ENCODE measurements at regions not wholly inside any gene's neighbourhood (a gene's known extent, or its start where the extent isn't known, plus 50 kb on each side); places are given as distances from the start of the nearest gene placed in this dataset.
"Not testable (repeated sequence)": the region's sequence is repeated elsewhere in the genome, so short reads cannot be mapped to it uniquely, and the experiment has no call there.

DNA sequence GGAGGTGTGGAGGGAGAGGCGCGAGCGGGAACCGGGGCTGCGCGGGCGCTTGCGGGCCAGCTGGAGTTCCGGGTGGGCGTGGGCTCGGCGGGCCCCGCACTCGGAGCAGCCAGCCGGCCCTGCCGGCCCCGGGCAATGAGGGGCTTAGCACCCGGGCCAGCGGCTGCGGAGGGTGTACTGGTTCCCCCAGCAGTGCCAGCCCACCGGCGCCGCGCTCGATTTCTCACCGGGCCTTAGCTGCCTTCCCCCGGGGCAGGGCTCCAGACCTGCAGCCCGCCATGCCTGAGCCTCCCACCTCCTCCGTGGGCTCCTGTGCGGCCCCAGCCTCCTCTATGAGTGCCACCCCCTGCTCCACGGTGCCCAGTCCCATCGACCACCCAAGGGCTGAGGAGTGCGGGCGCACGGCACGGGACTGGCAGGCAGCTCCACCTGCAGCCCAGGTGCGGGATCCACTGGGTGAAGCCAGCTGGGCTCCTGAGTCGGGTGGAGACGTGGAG, 141.4 kb downstream of the SPRY1 start:
- DNase-seq: not testable (repeated sequence)

DNA sequence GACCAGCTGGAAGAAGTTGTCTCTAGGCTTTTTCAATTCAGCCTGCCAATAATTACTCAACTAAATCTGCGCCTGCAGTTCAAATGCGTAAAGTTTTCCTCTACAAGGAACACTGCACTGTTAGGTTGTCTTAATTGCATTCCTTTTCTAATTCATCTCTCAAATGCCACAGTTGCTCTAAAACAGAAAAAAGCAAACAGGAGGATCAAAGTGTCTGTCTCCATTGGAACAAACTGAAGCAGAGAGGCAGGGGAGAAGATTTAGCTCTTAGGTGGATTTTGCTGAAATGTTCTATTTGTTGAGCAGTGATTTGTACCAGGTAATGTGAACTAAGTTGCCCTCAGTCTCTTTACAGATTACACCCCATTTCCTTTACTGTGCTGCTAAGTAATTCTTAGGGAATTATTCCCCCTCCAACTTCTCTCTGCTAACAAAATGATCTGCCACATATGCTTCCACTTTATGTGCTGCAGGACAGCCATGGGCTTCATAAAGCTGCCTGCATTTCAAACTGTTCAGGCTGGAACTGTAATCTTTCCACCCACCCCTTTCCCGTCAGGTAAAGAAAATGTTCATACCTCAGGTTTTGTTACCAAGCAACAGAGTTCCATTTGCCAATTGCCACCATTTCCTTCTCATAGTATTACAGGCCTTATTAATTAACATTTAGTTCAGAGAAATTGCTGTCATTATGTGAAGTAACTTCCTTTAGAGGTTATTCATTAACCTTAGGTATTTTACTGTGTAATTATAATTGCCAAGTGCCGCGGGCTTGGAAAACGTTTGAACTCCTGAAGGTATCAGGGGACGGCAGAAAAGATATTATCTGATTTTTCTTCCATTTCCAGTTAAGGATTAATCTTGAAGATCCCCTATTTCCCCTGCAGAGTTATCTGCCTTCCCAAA, 149.3 kb downstream of the SPRY1 start:
- DNase-seq: peak in 2 of 51 donors; percentile 0 to 38

DNA sequence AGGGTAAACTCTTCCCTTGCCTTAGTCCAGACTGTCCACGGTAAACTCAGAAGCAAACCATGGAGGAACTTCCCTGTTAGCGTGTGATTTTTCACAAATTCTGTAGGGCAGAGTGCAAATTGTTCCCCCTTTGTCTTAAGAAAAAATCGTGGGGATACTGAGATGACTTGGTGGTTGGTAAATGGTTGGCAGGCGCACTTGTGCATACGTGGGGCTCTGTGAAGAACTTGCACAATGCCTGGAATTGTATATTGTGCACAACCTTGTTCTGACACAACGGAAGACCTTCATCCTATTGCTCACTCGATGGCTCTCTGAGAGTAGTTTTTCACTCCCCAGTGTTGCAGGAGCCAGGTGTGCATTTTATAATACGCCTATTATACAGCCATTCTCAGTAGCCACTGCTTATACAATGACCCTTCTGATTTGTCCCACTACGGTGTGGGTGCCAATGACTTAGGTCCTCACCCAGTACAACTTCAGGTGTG, 150.0 kb downstream of the SPRY1 start:
- no peak for DNase-seq

DNA sequence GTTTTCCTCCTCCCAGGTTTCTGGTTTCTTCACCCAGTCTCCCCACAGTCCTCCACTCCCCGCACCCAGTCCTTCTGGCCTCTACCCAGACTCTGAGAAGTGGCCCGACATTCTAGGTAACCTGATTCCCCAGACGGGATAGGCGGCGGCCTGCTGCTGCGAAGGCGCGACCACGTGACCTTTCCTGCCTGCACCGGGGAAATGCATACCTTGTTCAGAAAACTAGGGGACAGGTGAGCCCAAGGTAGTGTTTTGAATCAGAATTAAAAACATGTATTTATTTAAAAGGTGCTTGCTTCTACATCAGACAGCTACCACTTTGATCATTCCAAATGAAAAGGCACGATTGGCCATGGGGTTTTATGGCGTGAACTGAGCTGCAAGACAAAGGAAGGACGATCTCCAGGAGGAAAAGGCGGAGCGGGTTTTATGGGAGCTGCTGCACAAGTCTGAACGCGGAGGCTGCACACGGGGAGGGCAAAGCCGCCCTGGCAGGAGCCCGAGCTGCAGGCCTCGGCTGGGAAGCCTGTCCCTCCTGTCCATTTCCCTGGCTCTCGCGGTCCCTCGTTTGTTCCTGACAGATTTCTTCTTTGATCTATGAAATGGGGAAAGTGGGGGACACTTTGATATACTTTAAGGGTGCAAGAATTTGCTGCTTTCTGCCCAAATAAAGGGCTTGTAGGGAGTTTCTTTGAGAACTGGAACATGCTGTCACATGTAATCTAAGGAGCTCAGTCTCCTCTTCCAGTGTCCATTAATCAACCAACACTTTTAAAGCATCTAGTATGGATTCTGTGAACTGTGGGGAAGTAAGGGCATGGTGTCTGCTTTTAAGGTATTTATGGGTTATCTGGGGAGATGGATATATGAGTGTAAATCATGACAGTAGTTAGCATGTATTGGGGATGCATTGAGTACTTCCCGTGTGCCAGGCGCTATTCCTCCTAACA, 150.9 kb downstream of the SPRY1 start:
- no peak for DNase-seq

DNA sequence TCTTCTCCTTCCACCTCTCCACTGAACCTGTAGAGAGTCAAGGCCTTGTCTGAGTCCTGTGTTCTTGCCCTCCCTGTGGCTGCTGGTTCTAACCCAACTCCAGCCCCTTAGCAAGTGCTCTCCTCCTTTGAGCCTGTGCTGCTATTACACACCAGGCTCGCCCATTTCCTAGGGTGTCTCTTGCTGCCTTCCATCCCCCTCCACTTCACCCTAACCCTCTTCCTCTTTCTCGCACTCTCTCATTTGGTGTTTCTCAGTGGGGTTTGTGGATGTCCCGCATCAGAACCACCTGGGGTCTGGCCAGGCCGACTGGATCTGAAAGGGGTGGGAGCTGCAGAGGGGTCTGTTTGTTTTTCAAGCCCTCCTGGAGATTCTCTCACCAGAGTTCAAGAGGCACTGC, 156.7 kb downstream of the SPRY1 start:
- no peak for DNase-seq

DNA sequence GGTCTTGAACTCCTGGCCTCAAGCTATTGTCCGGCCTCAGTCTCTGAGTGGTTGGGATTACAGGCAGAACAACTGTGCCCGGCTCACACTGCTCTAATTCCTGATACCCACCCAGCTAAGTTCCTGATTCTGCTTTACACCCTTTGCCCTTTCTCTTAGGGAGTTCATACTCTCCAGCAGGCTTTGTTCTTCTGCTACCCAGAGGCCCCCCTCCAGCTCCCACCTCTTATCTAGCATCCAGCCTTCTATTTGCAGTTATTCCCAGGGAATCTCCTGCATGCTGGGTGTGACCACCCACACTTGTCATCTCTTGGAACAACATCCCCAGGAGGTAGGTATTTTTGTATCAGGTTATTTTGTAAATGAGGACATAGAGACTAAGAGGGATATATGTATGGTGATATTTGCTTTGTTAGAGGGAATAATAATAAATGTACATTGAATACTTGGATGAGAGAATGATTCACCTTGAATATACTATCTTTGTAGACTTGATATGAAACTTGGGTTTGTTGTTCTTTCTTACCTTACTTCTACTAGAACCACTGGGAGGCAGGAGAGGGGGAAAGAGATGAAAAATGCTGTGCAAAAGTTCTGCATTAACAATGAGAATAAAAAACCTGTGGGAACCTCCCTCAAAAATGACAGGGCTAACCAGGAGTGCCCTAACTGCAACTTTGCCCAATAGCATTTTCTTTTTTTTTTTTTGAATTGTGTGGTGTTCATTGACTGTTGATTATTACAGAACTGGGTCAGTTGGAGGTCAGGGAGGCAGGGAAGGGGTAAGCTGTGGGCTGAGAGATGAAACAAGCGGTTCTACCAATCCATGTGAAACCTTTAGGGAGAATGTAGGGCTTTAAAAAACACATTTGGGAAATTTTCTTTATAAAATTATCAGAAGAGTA, 157.4 kb downstream of the SPRY1 start:
- DNase-seq: no peak

DNA sequence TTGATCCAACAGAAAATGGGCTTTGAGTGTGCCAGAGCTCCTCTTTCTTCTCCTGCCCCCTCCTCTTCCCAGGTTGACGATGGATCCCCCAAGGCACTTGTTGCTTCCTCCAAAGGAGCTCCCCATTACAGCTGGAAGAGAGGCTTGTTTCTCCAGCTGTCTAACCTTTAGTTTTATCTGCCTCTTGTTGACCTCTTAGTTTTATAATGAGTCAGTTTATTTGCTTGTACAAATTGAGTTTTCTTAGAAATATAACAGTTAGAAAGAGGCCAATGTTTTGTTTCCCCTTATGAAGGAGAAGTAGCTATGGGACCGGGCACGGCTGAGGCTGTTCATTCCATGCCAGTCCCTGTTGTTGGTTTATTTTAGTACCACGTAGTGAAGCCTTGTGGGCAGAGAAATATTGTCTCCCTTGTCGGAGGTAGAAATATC, 158.2 kb downstream of the SPRY1 start:
- DNase-seq: peak in 1 of 51 donors; percentile 19

DNA sequence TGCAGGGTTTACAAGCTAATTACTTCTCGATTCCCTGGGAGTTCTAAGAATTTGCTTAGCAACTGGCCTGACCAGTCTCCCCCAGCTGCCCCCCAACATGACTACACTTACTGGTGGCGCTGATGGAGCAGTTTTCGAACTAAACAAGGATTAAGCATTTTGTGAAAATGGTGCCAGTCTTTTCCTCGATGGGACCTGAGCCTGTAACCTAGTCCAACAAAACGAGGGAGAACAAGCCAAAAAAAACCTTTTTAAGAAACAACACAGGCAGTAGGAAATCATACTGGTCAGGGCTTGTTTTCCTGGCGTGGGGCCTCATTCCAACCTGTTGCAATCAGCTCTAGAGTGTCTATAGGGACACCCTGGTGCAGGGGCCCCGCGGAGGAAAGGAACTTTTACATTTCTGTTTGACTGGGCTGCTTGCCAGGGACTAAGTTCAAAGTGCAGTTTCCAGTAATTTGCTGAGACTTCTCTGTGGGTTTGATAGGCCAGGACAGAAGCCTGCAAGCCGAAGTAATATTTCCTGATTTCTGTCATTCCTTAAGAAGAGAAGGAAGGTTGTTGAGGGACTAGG, 158.7 kb downstream of the SPRY1 start:
- peak in 29 of 51 donors; percentile 3 to 73 (median 20) for DNase-seq

DNA sequence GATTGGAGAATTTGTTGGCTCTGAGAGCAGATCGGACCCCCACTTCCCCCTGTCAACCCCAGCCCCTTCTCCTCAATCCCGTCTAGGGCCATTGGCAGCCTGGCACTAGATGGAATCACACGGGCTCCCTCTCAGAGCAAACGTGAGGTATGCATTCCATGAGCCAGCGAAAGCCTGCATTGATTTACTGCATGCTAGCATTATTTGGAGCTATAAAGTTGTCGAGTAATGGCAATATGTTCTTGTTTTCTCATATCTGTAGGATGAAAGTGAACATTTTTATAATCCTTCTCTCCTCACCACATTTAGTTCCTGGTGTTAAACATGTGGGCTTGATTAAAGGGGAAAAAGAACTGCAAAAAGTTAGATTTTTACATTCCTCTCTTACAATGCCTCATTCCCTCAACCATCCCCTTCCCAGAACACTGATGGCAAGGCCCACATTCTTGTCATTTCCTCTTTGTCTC, 159.2 kb downstream of the SPRY1 start:
- DNase-seq: no peak

DNA sequence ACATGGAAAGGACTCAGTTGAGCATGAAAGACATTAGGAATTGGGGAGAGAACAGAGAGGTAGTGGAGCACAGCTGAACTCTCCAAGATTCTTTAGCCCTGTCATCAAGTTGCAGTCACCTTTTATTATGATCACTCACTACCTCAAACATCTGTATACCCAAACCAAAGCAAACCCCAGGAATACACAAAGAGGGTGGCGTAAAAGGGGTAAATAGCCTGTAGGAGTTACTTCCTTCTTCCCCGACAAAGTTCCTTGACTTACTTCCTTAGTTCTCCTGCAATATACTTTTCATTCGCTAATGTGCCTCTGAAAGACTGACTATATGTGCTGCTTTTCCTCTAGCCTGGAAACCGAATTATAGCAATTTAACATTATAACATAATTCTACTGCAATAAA, 159.9 kb downstream of the SPRY1 start:
- no peak for DNase-seq

DNA sequence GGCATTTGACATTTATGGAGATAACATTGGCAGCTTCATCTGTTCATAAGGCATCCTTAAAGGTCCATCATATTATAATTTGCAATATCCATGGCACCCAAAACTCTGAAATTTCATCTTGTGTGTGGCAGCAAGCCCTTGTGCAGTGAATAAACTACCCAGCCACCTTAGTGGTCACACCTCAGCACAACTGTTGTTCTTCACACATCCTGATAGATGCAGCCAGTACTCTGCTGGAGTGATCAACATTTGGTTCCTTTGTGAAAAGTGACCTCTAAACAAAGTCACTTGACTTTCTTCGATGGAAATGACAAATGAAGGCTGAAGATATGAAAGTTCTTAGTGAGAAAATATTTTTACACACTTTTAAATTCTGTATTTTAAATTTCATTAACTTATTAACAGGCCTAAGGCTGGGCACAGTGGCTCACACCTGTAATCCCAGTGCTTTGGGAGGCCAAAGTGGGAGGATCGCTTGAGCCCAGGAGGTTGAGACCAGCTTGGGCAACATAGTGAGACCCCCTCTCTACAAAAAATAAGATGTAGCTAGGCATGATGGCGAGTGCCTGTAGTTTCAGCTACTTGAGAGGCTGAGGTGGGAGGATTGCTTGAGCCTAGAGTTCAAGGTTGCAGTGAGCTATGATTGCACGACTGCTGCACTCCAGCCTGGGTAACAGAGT, 161.4 kb downstream of the SPRY1 start:
- no peak for DNase-seq

DNA sequence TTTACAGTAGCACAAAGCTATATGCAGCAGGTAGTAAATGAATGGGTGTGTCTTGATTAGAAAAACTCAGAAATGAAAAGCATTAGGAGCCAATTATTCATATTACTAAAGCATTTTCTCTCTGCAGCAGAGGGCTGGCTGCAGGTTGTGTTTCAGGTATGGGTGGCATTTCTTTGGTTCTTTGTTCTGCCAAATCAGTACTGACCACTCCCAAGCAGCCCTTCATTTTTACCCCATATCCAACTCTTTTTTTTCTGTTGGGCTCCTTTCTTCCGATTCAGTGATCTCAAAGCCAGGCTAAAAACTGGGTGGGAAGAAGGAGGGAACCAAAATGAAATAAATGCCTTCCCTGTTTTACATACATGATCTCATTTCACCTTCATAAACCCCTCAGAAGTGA, 162.3 kb downstream of the SPRY1 start:
- DNase-seq: no peak

DNA sequence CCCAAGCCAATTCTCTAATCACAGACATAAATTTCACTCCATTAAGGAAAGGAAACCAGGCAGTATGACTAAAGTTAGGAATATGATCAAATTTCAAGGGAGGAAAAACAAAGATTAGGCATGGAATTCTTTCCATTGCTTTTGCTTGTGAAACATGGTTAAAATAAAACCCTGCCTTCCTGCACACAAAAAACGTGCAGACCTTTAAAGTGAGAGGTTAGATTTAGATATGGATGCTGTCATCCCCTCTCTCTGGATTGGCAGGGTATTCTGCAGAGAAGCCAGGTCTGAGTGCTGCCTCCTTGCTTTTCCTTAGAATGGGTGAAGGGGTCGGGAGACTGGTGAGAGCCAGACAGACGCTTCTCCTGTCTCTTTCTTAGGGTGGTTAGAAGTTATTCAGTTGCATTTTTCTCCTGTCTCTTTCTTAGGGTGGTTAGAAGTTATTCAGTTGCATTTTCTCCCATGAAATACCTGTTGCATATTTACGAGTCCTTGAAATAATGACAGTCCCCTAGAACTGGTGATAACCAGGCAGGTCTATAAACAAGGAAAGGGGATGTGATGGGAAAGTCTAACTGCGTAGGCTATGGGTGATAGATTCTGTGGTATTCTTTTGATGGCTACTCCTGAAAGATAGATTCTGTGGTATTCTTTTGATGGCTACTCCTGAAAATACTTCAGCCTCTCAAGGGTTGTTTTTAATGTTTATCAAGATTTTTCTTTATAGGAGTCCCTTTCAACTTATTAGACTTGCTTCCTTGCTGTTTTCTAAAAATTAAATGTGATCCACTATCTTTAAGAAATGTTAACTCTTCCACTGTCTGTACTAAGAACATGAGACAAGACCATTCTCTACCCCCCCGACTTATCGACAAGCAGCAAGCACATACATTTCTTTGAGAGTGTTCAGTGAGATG, 163.6 kb downstream of the SPRY1 start:
- DNase-seq: no peak

DNA sequence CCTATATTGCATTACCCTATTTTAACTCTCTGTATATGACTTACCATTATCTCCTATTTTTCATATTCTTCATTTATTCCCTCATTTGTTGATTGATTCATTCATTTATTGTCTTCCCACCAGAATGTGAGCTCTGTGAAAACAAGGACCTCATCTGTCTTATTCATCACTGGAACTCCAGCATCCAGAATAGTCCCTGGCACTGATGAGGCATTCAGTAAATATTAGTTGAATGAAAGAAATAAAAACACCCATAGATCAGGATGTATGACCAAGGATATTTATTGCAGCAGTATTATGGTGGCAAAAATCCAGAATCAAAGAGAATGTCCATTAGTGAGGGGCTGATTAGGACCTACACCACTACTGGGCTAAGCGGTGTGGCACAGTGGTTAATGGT, 164.9 kb downstream of the SPRY1 start:
- no peak for DNase-seq

DNA sequence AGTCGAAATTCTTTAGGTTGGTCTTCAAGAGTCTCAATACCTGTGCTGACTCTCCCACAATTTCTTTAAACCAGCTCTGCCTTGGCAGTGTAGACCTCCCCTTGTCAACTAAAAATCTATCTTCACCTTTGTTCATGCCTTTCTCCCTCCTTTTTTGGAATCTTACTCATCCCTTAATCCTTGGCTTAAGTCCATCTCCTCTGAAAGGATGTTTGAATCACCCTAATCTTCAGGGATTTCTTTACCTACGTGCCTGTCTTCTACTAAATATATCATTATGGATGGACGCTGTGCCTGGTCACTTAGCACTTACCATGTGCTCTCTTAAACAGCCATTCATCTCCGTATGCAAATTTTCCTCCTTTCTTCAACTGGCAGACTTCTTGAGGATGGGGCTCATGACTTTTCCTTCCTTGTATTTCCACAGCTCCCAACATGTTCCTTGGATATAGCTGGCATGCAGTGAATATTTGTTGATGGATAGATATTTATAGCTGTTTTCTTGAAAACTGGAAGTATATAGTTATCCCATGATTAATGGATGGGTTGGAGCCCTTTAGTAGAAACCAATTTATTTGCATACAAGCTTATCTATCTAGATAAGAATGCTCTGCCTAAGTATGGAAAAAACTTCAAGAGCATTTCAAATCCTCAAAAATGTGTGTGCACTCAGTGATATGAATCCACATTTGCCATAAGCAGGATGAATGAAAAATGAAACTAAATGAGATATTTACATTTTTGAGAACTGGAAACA, 166.6 kb downstream of the SPRY1 start:
- no peak for DNase-seq

DNA sequence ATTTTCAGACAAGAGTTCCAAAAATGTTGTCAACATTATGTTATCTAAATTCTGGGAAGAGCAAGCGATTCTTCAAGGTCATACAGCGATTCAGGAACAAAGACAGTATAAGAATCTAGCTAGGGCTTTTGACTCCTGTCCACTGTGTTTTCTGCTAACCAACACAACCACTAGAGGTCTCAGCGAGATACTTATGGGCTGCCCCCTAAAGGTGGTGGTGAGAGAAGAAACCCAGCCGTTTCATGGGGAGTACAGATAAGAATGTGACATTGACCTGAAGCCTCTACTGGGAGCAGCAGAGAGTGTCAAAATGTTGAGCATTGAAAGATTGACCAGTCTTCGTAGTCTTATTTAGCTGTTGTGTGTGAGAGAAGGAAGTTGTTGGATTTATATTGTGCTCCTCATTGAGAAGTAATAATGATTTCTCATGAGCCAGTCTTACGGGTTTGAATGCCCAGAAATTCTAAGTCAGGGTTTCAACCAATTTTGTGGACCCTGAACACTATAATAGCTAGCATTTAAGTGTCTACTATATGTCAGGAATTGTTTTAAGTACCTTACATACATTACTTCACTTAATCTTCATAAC, 168.3 kb downstream of the SPRY1 start:
- DNase-seq: peak in 12 of 51 donors; percentile 2 to 24 (median 12)

DNA sequence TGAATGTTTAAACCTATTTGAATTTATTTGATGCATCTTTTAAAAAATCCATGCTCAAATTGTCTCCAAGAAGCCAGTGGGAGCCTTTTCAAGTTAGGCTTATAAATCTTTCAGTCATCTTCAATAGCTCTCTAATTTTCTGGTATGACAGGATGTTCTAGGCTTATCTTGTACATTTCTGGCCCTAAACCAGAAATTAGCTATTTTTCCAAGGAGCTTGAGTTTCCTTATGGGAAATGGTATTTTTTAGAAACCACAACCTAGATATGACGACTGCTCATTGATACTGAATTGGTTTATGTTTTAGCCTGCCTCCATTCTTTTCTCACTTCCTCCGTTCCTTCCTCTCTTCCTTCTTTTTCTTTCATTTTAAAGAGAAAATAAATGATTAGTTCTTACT, 172.3 kb downstream of the SPRY1 start:
- DNase-seq: no peak

Measured in hypothalamus (tissue), 51 donors.